ENCODE measurements at regions not wholly inside any gene's neighbourhood (a gene's known extent, or its start where the extent isn't known, plus 50 kb on each side); places are given as distances from the start of the nearest gene placed in this dataset.

DNA sequence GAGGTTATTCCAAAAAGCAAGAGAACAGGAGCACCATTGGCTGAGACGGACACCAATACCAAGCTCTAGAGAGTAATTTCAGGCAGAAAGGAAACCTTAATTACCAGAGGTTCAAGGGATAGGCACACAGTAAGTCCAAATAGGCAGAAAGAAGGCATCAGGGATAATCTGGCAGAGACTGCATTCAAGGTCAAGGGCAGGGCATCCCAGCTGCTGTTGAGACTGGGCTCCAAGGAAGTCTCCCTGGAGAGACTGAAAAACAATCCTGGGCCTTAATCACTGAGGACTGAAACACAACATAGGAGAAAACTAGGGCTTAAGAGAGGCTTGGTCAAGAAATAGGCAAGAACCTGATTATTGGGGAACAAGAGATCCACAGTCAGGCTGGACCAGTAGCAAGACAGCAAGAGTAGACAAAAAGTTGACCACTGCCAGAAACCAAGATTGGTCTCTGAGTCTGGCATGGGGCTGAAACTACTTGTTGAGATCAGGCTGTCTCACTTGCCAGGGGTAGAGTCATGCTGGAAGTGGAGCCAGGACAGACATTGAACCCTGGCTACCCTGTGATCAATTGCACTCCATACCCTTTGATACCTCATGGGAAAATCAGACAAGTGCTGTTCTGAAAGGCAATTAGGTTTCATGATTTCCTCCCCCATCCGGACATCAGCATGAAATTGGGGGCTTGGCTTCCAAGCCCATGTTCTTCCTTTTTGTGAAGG is 193.2 kb upstream of the TNP1 start:
- FAIRE-seq (no peak), DNase-seq (ENCODE audit: low spot score) (no peak)

DNA sequence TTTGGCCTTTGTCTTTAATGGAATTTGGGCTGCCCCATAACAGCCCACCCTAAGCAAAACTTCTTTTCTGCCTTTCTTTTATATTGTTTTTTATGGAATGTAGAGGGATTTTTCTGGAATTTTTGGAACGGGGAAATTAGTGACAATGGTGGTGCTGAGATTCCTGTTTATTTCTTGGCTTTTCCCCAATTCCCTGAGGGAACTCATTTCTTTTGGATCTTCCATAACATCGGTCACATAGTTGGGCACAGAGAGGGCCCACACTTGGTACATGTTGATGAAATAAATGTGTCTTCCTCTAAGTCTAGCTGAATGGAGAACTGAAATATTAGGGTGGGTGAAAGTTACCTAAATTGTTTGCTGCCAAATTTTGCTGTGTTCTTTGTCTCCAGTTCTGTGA is 191.6 kb upstream of the TNP1 start:
- FAIRE-seq, result no peak

DNA sequence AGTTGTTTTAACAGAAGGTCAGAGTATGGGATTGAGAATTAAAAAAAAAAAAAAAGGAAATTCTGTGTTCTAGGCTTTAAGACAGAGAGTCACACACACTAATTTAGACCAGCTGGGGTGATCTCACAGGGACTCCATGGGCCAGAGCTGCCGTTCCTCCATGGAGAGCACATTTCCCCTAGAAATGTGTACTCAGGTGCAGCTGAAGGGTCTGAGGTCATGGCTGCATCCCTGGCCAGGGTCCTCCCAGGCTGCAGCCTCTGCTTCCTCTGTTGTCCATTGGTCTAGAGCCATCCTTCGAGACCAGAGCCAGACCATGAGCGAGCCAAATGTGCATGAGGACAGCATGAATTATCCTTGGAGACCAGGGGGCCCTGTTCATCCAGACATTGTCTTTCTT is 190.1 kb upstream of the TNP1 start:
- FAIRE-seq, result no peak
- no peak for DNase-seq (ENCODE audit: low spot score)

More for the DNA sequence above, 191.6 kb upstream of the TNP1 start:
- DNase-seq (ENCODE audit: low spot score), result no peak

GRCh38 chr2:217049422-217049821 is 189.6 kb upstream of the TNP1 start:
- DNase-seq (ENCODE audit: low spot score) (no peak), FAIRE-seq (no peak)

- FAIRE-seq, result no peak
These were observed 188.9 kb upstream of the TNP1 start for GRCh38 chr2:217048730-217049129.

GRCh38 chr2:217047631-217048030 is 187.8 kb upstream of the TNP1 start:
- no peak for FAIRE-seq
- DNase-seq (ENCODE audit: low spot score), result no peak

More at GRCh38 chr2:217048730-217049129, 188.9 kb upstream of the TNP1 start:
- no peak for DNase-seq (ENCODE audit: low spot score)

DNA sequence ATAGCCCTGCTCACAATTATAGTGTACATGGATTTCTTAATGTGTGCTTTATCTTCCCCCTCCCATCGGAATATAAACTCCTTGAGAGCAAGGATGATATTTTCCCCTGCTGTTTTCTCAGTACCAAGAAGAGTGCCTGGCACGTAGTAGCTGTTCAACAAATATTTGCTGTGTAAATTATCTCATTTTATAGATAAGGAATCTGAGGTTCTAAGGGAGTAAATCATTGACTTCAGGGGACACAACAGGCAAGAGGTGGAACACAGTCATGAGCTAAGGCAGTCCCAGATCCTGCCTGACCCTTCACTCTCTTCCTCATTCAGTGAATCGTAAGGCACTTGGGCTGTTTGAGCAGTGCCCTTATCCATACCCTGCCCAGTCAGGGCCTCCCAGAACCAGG is 187.3 kb upstream of the TNP1 start:
- DNase-seq (ENCODE audit: low spot score) (no peak), FAIRE-seq (no peak)

- DNase-seq (ENCODE audit: low spot score) (no peak), FAIRE-seq (no peak)
These were observed 186.0 kb upstream of the TNP1 start for GRCh38 chr2:217045700-217046475.

DNA sequence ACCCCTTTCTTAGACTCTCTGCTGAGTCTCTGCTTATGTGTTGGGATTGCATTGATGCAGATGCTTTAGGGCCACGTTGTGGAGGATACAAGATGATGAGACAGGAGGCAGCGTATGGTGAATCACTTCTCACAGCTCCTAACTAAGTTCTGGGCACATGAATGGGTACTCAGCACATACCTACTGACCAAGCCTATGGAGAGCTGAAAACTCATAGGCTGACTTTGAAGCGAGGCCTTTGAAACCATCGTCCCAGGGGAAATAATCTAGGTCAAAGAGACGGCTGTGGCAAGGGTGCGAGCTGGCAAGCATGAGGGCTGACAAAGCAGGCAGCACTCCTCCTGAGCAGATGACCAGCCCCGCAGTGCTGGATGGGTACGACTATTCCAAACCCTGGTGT is 180.2 kb upstream of the TNP1 start:
- FAIRE-seq, result no peak
- no peak for DNase-seq (ENCODE audit: low spot score)

- FAIRE-seq, result no peak
- no peak for DNase-seq (ENCODE audit: low spot score)
These were observed 178.1 kb upstream of the TNP1 start for GRCh38 chr2:217038001-217038400.

GRCh38 chr2:217037353-217037752 is 177.5 kb upstream of the TNP1 start:
- DNase-seq (ENCODE audit: low spot score), result no peak
- FAIRE-seq, result no peak

DNA sequence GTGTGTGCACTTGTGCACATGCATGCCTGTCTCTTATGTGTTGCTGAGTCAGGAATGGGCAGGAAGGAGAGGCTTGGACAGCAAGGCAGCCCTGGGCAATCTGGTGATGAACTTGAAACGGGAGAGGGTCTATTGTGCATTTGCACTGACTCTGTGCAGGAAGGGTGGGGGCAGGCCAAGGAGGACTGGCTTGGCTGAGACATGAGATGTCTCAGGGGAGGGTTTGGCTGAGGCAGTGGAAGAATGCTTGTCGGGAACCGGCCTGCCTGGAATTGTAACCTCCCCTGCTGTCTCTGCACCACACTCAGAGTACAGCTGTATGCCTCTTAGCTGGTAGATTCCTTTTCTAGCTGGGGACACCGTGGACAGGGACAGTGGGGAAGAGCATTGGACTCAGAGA is 176.1 kb upstream of the TNP1 start:
- DNase-seq (ENCODE audit: low spot score) (no peak), FAIRE-seq (no peak)

DNA sequence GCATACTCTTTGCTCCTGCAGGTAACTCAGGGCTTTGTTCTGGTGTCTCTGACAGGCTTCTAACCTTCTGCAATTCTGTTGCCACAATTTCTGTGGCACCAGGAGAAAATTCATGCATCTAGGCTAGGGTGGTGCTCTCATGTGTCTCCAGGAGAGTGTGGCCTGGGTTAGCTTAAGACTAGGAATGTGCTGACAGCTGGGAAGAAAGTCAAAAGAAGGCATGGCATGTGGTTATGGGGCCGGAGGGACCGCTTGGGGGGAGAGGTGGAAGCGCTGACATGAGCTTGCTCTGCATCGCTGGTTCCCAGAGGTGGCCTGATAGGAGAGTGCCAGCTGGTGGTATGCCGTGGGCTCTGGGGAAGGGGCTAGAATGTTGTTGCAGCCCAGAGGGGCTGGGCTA is 173.3 kb upstream of the TNP1 start:
- FAIRE-seq, result no peak
- DNase-seq (ENCODE audit: low spot score), result no peak

DNA sequence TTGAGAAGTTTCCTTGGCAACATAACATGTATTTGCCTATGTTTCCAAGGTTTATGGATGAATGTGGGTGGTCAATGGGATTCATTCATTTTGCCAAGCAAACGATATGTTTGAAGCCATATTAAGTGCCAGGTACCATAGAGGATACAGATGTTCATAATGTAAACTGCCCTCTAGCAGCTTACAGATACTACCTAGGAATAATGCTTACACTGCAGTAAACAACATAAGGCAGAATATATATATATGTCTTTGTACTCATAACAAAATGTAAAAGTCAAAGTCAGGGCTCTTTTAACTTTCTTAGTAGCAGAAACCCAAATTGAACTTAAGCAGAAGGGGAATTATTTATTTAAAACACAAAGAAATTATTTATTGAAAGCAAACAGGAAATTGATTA is 171.6 kb upstream of the TNP1 start:
- FAIRE-seq (no peak), DNase-seq (ENCODE audit: low spot score) (no peak)

DNA sequence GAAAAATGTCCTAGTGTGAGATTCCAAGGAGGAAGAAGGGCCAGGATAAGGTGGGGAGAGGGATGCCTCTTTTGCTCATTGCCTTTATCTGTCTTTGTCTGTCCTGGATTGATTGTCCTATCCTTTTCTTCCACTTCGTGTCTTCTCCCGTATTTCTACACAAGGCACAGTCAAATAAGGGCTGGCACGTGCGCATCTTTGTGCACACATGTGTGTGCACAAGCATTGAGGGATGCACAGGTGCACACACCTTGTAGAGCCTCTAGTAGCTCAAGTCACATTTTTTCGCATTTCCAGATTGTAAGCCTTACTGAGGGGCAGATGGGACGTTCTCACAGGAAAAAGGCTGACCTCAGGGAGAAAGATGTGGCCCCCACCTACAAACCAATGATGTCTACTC is 170.2 kb upstream of the TNP1 start:
- no peak for DNase-seq (ENCODE audit: low spot score)
- no peak for FAIRE-seq

- no peak for DNase-seq (ENCODE audit: low spot score)
- FAIRE-seq, result no peak
These were observed 168.3 kb upstream of the TNP1 start for GRCh38 chr2:217028128-217028527.

DNA sequence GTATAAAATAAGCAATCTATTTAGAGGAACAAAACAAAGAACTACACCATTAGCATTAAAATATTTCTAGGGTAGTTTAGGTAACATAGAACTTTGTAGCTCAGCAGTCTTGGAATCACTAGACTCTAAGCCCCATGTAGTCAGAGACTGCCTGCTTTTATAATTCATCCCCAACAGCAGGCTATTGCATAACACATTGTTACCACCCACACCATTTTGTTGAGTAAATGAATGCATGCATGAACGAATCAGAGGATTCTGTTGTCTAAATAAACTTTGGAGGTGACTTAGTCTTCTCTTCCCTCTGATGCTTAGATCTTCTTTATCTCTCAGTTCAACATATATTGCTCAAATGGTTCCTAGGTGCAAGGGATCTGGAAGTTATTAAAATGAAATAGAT is 167.6 kb upstream of the TNP1 start:
- DNase-seq (ENCODE audit: low spot score) (no peak), FAIRE-seq (no peak)

DNA sequence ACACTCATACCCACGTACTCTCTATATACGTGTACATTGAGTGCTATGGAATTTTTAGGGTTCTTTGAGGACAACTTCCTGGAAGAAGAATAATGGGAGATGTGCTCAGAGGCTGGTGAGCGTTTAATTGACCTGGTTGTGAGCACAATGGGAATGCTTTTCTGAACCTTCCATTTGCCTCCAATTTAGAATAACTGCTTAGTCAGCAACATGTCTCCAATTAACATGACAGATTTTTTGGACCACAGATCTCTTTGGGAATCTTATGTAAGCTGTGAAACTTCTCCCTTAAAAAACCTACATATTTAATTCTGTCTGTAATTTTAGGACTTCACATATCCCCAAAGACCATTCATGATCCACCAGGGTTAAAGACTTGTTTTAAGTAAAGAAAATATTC is 166.7 kb upstream of the TNP1 start:
- no peak for DNase-seq (ENCODE audit: low spot score)
- no peak for FAIRE-seq

DNA sequence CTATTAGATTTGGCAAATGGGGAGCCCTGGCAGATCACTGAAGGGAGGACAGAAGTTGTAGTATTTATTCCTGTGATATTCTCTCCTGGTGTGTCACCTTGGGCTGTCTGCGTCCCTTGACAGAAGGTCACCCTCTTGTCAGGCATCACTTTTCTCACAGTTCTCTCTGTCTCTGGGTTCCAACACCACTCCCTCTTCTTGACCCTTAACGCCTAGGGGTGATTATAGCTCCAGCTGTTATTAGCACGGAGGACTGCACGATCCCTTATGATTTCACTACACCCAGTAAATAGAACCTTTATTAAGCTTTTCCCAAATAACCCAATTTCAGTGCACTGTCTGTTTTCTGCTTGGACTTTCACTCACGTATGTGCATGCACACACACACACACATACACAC is 166.3 kb upstream of the TNP1 start:
- FAIRE-seq, result no peak

GRCh38 chr2:217023611-217024010 is 163.7 kb upstream of the TNP1 start:
- FAIRE-seq, result no peak
- no peak for DNase-seq (ENCODE audit: low spot score)

More for the DNA sequence above, 166.3 kb upstream of the TNP1 start:
- DNase-seq (ENCODE audit: low spot score), result no peak

GRCh38 chr2:217017456-217018252 is 157.8 kb upstream of the TNP1 start:
- no peak for FAIRE-seq
- no peak for DNase-seq (ENCODE audit: low spot score)

GRCh38 chr2:217016796-217017419 is 157.0 kb upstream of the TNP1 start:
- DNase-seq (ENCODE audit: low spot score), result no peak
- FAIRE-seq, result no peak
